ENCODE measurements at regions not wholly inside any gene's neighbourhood (a gene's known extent, or its start where the extent isn't known, plus 50 kb on each side); places are given as distances from the start of the nearest gene placed in this dataset.

DNA sequence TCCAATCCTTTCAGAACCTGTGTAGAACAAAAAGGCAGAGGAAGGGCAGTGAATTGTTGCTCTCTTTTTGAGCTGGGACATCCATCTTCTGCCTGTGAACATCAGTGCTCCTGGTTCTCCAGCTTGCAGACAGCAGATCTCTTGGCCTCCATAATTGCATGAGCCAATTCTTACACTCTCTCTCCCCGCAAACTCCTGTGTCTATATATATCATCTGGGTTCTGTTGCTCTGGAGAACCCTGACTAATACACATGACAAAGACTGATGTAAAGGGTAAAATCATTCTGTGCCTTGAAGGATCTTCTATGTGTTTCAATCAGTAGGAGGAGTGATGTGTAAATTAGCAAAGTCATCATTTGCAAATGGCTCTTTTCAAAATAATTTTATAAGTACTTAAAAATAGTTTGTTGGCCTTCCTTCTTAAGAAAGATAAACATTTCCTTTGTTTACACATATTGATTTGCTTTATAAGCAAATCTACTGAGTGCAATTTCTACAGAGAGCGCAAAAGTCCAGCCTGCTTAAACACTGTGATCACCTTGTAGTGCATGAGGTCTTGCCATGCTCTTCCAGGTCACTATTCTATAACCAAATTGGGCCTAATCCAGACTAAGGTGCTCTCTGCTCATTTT lies 154.9 kb upstream of the ANKRD28 start:
- no peak for DNase-seq (ENCODE audit: low spot score)

DNA sequence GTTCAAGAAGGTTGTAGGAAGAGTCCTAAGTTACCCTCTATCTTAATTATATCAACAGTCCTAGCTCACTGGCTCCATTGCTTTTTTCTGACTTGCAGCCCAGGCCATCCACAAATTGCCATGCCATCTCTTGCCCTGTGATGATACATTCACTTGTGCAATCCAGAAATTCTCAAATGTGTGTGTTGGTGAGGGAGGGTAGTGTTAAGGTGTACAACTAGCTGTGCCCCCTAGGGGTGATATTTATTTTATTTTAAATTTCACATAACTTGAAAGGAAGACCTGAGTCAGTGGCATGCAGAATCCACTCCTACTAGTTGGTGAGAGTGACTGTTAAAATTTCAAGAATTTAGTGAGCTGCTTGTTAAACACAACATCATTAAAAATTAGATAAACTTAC lies 156.1 kb upstream of the ANKRD28 start:
- peak; percentile 4 for DNase-seq (ENCODE audit: low spot score)

DNA sequence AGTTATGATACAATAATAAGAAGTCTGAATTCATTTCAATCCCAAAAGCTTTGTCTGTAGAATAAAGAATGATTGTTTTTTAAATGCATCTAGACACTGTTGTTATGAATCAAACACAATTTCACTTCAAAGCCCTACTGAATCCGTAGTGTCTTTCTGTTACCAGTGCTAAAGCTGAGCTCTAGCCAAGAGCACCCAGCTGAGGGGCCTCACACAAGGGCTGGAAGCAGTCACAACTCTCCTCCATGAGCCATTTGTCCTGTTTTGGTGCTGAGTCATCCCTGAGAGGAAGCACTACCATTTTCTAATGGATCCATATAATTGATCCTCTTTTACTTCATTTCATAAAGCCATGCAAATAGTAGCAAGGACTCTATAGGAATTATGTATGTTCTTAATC lies 158.2 kb upstream of the ANKRD28 start:
- no peak for DNase-seq (ENCODE audit: low spot score)

DNA sequence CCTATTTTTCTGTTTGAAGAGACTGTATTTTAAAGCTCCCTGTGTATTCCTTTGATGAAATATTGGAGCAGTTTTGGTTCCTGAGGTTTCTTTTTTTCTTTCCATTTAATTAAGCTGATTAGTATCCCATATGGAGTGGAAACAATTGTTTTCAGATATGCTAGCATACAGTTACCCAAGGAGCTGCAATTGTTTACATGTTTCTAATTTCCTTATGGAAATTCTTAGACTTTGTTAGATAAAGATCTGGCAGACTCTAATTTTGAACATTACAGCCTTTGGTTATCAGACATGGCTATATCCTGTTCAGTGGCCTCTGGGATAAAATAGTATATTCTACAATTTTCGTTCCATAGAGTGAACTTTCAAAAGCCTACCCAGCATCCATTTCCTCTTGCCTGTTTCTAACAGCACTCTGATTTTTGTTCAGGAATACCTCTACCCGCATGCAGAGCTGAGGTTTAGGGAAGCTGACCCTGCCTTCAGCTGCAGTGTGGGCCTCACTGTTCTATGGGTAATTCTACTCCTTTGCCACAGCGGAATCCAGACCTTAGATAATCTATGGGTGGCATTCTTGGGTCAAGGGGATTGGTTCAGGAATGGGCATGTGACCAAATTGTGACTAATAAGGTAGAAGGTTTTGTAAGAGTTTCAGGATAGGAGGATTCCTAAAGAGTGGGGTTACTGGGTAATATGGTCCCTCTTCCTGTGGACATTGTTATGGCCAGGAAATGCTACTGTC lies 161.1 kb upstream of the ANKRD28 start:
- no peak for DNase-seq (ENCODE audit: low spot score)

DNA sequence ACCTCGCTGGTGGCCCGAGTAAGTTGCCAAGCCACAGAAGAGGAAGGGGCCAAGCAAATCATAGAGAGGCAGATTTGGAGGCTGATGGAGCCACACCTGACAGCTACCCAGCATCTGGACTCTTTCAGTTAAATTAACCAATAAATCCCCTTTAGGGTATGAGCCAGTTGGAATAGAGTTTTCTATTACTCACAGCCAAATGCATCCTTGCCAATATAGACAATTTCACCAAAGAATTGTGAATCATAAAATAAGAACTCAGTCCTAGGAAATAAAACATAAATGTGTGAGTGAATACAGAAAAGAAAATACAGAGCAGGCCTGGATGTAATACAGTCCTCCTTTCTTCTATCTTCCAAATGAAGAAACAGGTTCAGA lies 161.6 kb upstream of the ANKRD28 start:
- no peak for DNase-seq (ENCODE audit: low spot score)

DNA sequence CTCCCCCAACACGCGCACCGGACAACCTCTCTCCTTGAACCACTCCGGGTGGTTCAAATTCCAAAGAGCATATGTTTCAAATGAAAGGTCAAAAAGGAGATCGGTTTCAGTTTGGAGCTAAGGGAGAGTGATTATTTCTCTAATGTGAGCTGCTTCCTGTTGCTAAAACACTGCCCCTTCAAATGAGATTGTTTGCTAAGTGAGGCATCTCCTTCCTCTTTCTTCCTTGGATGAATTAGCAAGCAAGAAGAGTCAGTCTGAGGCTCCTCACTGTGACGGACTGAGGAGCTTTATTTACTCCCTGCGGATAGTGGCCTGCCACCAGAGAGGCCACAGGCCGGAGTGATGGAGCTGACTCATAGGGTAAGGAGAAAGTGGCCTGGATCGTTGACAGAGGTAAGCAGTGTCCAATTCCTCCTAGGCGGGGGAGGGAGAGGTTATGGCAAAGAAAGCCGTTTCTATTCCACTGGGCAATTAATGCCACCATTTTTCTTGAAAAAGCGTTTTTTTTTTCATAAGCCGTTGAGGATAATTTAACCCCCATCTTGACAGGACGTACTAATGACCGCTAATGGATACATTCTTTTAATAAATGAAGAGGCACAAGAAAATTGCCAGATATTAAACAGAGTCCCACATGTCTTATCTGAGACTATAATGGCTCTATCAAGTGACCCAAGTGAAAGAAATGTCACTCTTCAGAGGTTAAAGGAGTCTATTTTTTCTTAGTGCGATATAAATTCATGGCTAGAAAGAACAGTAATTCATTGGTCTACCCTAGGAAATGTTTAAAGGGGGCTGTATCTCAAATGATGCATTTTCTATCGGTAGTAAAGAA lies 167.0 kb upstream of the ANKRD28 start:
- DNase-seq (ENCODE audit: low spot score) = no peak

DNA sequence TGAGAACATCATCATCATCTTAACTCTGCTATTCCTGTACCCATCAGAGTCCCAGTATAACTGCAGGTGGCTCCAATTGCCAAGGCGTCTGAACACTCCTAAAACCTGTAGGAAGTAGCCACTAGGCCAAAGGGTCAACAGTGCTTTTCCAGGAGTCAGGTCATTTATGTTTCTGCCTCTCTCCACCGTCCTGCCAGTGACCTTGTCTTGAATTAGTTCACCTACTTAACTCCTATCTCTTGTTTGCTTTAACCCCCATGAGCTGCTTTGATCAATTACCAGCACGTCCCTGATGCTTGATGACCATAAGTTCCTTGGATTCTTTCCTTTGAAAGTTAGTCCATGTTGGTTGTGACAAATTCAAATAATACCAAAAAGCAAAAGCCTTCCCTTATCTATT lies 169.8 kb upstream of the ANKRD28 start:
- DNase-seq (ENCODE audit: low spot score) = no peak

DNA sequence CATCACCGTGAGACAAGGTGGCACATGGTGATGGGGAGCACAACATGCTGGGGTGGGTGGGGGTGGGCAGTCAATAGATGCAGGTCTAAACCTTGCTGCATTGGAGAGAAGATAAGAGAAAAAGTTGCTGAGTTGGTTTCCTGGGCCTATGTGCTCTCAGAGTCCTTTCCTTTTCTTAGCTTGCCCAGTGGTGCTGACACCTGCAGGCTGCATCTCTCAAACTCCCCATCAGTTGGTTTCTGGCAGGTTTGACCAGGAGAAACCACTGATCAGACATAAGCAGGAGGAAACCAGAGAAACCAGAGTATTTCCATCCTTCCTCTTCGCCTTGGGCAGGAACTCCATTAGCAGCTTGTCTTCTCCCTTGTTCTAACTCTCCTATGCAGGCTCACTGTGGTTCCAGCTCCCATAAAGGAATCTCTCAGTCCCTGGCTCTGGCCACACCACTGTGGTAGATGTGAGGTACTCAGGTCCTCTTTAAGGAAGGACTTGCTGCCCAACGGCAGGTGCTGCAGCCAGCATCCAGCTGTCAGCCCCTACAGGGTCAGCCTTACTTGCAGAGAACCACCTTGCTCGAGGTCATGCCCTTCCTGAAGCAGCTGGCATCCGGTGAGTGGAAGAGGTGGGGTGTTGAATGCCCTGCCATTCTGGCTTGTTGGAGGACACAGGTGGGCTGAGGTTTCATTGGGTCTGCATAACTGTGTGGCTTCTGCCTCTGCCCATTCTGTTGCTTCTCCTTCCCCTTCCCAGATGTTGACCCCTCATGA lies 172.3 kb upstream of the ANKRD28 start:
- no peak for DNase-seq (ENCODE audit: low spot score)

DNA sequence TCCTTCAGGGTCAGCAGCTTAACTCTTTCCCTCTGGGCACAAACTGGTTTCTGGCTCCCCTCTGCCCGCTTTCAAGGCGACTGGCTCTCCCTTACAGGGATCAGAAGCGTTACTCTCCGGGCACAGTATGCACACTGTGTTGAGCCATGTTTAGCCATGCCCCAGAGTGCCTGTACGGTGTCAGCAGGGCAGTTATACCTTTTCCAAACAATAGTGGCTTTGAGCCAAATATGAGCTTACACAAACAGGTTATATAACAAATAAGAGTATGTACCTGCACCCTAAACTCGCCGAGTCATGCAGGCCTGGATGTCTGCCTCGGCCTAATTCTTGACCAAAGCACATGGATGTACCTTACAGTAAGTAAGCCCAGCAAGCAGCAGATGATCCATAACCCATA lies 175.6 kb upstream of the ANKRD28 start:
- no peak for DNase-seq (ENCODE audit: low spot score)

DNA sequence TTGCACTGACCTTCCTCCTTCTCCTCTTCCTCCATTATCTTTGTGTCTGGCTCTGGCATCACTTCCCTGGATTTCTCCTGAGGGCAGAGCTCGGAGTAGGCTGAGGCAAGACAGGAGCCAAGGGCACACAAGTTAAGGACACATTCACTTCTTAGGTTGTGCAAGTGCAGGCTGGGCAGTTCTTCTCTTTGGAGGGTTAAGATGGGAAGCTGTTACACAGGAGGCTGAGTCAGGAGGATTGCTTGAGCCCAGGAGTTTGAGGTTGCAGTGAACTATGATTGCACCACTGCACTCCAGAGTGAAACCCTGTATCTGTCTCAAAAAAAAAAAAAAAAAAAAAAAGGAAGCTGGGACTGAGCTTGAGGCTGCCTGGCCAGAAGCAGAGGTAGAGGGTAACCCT lies 176.2 kb upstream of the ANKRD28 start:
- DNase-seq (ENCODE audit: low spot score) = no peak

DNA sequence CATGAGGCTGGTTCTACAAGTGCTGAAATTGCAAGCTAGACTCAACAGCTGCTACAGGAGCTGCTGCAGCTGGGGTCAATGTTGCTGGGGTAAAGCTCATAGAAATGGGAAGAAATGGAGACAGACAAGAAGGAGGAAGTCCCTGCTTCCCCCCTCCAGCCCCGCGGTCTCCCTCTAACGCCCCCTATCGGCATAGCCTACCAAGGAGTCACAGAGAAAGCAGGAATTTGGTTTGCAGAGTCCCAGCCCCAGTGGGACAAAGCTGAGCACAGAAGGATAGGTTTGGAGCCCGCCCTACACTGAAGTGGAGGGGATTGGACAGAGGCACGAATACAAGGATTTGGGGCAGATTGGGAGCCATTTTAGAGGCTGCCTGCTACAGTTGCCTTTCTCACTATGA lies 176.9 kb upstream of the ANKRD28 start:
- DNase-seq (ENCODE audit: low spot score) = no peak

DNA sequence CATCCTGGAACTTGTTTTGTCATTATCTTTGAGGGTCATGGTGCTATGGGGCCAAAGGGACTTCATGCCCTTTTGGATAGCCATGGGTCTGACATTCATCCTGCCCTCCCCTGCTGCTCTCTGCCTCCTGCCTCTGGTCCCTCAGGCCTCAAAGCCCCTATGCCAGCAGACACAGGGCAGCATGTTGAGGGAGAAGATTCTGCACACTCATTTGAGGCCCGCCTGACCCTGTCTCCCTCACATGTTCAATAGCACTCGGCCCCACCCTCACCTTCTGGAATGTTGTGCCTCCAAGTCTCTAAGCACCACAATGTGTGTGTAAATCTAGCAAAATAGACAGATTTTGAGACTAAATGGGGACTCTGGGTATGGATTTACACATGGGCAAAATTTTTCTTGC lies 178.7 kb upstream of the ANKRD28 start:
- no peak for DNase-seq (ENCODE audit: low spot score)

DNA sequence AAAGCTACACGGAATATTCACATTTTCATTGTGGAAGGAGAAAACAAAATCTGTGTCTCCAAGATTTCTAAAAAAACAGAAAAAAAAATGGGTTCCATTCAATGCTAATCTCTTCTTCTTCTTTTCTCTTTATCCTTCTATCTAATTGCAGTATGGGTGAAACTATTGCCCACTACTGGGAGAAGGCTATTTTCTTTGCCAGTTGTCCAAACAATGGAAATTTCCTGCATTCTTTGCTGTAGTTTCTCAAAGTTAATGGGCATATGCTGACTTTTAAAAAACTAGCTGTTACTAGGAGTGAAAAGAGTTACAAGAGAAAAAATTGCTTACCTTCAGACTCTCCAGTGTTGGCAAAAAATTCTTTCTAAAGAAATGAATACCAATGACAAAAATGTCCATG lies 179.3 kb upstream of the ANKRD28 start:
- no peak for DNase-seq (ENCODE audit: low spot score)

DNA sequence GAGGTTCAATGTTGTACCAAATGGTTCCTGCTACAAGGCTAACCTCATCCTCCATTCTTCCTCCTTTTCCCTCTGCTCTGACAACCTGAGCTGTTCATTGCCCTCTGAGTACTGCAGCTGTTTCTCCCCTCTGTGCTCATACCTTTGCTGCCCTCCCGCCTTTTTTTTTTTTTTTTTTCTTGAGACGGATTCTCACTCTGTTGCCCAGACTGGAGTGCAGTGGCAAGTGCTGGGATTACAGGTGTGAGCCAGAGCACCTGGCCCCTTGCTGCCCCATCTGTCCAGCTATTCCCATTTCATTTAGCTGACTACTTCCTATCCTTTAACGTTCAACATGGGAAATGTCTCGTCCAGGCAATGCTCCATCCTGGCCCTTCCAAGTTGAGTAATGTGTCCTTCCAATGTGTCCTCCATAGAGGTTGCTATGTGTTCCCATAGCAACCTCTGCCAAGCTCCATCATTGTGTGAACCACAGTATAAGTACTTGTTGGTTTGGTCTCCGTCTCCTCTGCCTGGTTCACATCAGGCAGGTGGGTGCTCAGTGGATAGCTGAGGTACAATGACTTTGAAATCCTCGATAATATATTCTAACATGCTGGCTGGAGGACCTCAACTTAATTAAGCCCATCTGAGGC lies 179.9 kb upstream of the ANKRD28 start:
- DNase-seq (ENCODE audit: low spot score) = no peak

DNA sequence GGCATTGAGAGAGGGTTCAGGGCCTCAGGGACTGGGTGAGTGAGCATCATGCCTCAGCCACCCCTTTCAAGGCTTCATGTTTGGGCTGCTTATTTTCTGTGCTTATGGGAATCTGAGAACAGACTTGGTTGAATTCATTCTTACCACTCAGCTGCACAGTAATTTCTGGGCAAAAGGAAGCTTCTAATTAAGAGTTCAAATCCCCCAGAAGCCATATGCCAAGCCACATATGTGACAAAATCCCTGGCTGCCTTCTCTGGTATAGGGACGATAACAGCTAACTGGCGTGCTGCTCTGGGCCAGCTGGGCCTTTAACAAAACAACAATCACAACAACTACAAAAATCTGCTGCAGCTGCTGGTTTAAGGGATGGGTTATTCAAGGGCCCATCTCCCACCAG lies 181.0 kb upstream of the ANKRD28 start:
- no peak for DNase-seq (ENCODE audit: low spot score)

DNA sequence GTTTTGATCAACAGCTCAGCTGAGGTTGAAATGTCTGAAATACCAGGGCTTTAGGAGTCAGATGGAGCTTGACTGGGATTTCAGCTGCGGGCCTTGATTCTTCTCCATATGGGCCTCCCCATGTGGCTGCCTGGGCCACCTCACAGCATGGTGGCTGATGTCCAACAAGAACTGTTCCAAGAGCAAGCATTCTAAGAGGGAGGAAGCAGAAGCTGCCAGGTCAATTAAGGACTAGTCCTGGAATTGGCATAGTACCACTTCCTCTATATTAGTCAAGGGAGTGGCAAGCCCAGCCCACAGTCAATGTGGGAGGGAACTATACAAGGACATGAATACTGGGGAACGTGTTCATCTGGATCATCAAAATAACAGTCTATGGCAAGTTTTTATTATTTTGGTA lies 181.7 kb upstream of the ANKRD28 start:
- no peak for DNase-seq (ENCODE audit: low spot score)

DNA sequence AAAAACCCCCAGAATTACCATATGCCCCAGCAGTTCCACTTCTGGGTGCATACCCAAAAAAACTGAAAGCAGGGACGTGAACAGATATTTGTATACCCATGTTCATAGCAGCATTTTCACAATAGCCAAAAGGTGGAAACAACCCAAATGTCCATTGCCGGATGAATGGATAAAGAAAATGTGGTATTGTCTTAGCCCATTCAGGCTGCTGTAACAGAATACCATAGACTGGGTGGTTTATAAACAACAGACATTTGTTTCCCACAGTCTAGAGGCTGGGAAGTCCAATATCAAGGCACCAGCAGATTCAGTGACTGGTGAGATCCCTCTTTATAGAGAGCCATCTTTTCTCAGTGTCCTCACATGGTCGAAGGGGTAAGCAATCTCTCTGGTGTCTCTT lies 182.1 kb upstream of the ANKRD28 start:
- no peak for DNase-seq (ENCODE audit: low spot score)

DNA sequence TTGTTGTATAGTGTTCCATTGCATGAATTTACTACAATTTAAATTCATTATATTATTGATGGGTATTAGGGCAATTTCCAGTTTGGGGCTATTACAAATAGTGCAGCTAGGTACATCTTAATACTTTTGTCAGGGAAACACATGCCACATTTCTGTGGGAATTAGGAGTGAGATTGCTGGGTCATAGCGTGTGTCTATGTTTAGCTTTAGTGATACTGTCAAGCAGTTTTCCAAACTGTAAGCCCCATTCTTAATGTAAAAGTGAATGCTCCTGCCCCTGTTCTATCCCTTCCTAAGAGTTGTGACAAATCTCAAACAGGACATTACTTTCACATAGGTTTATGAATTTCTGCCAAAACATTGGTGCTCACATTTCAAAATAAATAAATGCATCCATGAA lies 184.5 kb upstream of the ANKRD28 start:
- no peak for DNase-seq (ENCODE audit: low spot score)

DNA sequence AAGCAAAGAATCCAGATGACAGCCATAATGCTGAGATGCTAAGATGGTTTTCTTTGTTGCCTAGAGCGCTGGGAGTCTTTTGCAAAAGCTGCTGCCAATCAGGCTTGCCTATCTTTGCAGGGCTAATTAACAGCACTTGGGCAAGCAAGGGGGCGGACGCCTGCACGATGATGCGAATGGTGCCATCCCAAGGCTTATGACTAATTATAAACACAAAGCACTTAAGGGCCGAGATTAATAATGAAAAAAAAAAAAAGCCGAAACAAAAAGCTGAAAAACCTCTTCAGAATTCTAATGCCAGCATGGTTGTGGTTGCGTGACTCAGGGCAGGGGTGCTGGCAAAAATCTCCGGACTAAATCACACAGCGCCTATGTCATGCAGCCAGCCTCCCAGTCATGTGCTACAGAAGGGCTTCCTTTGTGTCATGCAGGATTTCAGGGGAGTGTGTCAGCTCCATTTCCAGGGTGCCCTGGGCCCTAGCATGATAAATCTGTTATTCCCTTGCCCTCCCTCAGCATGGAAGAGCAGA lies 185.0 kb upstream of the ANKRD28 start:
- DNase-seq (ENCODE audit: low spot score) = no peak

DNA sequence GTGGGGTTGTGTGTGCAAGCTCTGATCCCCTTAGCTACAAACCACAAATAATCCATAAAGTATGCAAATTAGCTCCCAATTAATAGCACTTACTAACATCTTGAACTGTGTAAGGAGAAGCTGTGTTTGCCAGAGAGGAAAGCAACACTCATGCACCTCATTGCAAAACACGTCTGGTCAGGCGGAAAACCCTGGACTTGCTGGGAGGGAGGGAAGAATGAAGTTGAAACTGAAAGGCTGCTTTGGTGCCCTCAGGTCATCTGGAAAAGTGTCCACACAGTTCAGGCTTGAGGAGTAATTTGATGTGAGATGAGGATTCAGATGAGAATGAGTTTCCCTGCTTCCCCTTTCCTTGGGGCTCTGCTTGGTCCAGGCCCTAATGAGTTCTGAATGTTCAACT lies 185.5 kb upstream of the ANKRD28 start:
- no peak for DNase-seq (ENCODE audit: low spot score)

DNA sequence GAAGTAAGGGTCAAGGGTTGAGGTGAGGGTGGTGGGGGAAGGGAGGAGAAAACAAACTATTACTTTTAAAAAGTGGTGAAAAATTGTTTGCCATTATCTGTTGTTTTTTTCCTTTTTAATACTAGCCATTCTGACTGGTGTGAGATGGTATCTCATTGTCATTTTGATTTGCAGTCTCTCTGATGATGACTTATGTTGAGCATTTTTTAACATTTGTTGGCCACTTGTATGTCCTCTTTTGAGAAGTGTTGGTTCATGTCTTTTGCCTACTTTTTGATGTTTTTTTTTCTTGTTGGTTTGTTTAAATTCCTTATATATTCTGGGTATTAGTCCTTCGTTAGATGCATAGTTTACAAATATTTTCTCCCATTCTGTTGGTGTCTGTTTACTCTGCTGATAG lies 185.9 kb upstream of the ANKRD28 start:
- DNase-seq (ENCODE audit: low spot score) = no peak

DNA sequence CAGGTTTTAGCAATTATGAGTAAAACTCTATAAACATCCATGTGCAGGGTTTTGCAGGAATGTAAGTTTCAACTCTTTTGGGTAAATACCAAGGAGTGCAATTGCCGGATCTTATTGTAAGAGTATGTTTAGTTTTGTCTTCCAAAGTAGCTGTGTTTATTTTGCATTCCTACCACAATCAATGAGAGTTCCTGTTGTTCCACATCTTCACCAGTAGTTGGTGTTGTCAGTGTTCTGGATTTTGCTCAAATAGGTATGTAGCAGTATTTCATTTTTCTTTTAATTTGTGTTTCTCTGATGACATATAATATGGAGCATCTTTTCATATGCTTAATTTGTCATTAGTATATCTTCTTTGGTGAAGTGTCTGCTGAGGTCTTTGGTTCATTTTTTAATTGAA lies 185.1 kb upstream of the GALNT15 start:
- DNase-seq (ENCODE audit: low spot score) = no peak

Data from CD4-positive, alpha-beta T cell treated with Interleukin-2 at 100 ng/mL for 4 hours (primary cell).